Esophagus squamous epithelium (tissue), 4 donors: ENCODE measurements at regions not wholly inside any gene's neighbourhood (a gene's known extent, or its start where the extent isn't known, plus 50 kb on each side); places are given as distances from the start of the nearest gene placed in this dataset.

ENCODE experiments used
- CTCF ChIP-seq, 6 experiments: fragments of 450-650 bp in 4 of 6; fragments of 200-600 bp in 2 of 6; sonication (generic) in 2 of 6; IDR thresholded peaks; one replicate each; pipeline ENCODE4 v1.5.1; 2016 to 2019; ENCODE audit warnings: antibody characterized with exemption in 6 of 6, mild to moderate bottlenecking in 4 of 6, moderate library complexity in 4 of 6
- POLR2A ChIP-seq, 4 donors: fragments of 450-650 bp; IDR thresholded peaks; one replicate each; pipeline ENCODE4 v1.6.1; 2017; ENCODE audit warnings: antibody characterized with exemption in 4 of 4, mild to moderate bottlenecking in 4 of 4, moderate library complexity in 3 of 4

GRCh38 chr4:29970626-29971025 lies 749.5 kb upstream of the PCDH7 start:
- no peak for TF ChIP-seq CTCF (IDR thresholded peaks at IDR 0.05)
- TF ChIP-seq POLR2A (IDR thresholded peaks at IDR 0.05), result no peak
